OCI-LY3 (cell line): ENCODE measurements at regions not wholly inside any gene's neighbourhood (a gene's known extent, or its start where the extent isn't known, plus 50 kb on each side); places are given as distances from the start of the nearest gene placed in this dataset.

Experiments
- CTCF ChIP-seq: fragments of 200-600, 300-600 bp; sonication (generic); IDR thresholded peaks from 2 replicates; pipeline ENCODE4 v1.5.1; 2014; ENCODE audit warnings: antibody characterized with exemption, low read length, low read depth
- EZH2phosphoT487 ChIP-seq: fragments of 200-600 bp; shearing (Covaris generic); IDR thresholded peaks from 2 replicates; pipeline ENCODE4 v1.6.1; 2018; ENCODE audit warnings: antibody characterized with exemption, mixed run types, low read depth

- no peak for TF ChIP-seq CTCF
- TF ChIP-seq EZH2phosphoT487, result no peak
Measured at GRCh38 chr1:29883986-29884385, 647.7 kb downstream of the PTPRU start.
